HG03442 (cell line): ENCODE measurements at regions not wholly inside any gene's neighbourhood (a gene's known extent, or its start where the extent isn't known, plus 50 kb on each side); places are given as distances from the start of the nearest gene placed in this dataset.
A peak's percentile ranks its signal among the peaks of the same experiment; 100 is the strongest.

Source experiments
- ATAC-seq: cut with Tn5 transposase; IDR thresholded peaks from one replicate; pipeline ENCODE4 v1.9.1; 2021; ENCODE audit warnings: mild to moderate bottlenecking, moderate library complexity; ENCODE audit not compliant: unreplicated experiment

DNA sequence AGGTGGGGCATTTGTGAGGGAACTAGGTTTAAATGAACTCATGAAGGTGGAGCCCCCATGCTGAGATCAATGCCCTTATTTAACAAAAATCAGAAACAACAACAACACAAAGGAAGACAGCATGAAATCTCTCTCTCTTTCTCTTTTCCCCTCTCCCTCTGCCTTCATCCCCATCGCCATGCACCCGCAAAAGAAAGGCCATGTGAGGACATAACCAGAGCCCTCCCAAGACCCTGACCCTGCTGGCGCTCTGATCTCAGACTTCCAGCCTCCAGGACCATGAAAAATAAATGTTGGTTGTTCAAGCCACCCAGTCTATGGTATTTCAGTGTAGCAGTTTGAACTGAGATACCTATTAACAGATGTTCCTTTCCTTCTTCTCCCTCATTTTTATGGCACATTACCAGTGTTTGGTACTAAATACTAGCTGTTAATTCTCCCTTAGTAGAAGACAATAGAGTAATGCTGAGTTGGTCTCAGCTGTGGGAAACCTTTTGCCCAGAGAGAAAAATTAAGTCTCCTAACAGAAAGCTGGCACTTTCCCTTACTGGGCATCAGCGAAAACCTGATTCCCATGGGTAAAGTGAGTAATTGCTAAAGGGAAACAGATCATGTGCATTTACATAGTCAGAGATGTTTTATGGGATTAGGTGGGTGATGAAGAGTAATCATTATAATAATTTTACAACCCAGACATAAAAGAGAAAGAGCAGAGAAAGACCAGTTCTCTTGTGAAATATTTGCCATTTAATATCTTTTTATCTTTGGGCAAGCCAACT, 264.0 kb upstream of the PLEKHG7 start:
- ATAC-seq, result no peak

DNA sequence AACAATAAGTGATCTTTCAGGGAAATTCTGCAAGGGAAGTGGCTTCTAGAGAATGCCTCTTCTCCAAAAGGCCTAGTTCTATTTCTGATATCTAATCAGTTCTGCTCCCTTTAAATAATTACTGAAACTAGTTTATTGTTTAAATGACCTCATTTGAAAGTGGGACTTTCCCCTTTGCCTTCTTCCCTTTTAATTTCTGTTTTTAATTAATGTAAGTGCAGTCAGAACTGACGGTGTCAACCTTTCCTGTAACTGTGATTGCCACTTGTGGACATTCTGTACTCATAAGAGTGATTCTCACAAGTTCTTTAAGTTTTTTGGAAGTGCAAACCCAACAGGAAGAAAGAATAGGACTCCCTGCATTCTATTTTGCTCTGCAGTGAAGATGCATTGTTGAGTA, 265.3 kb upstream of the PLEKHG7 start:
- ATAC-seq, result no peak

DNA sequence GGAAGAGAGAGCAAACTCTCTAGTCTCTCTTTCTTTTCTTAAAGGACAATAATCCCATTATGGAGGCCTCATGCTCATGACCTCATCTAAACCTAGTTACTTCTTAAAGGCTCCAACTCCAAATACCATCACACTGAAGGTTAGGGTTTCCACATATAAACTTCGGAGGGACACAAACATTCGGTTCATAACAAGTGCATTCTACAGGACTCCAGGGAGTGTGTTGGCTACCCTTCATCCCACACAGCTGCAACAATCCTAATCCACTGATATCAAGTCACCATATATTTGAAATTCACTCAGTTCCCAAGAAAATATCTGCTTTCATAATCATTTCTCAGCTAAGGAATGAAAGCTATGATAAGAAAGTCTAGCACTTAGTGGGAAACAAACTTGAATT, 265.9 kb upstream of the PLEKHG7 start:
- no peak for ATAC-seq

DNA sequence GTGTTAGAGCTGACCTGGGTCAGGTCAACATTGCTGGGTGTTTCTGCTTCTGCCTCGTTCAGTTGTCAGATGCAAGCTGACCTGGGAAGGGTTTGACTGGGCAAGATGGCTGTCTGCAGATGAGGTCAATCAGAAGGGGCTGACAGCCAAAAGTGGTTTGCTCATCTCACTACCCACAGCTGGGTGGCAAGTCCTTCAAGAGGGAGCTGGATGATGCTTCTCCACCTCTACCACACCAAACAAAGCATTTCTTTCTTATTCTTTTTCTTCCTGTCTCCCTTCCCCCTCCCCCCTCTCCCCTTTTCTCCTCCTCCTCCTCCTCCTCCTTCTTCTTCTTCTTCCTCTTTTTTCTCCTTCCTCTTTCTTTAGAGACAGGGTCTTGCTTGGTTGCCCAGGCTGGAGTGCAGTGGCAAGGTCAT, 268.2 kb upstream of the PLEKHG7 start:
- ATAC-seq, result no peak

DNA sequence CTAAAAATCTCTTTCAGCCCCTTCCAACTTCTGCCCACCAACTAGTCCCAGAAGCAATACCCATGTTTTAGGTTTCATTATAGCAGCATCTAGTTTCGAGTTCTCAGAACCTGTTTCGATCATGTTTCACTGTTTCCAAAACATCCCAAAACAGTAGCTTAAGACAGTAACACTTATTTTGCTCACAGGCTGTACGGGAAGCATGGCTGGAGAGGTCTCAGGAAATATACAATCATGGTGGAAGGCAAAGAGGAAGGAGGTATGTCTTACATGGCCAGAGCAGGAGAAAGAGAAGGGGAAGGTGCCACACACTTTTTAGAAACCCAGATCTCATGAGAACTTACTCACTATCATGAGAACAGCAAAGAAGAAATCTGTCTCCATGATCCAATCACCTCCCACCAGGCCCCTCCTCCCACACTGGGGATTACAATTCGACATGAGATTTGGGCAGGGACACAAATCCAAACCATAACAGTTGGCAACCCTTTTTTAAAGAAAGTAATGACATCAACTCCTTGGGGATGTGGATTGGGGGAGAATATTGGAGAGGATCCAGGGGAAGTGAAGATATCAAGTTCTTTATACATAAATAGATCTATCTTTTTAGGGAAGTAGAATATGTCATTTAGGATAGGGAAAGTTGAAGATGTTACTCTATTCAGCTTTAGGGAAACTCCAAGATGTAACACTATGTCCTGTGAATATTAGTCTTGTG, 269.9 kb upstream of the PLEKHG7 start:
- peak; percentile 71 for ATAC-seq

DNA sequence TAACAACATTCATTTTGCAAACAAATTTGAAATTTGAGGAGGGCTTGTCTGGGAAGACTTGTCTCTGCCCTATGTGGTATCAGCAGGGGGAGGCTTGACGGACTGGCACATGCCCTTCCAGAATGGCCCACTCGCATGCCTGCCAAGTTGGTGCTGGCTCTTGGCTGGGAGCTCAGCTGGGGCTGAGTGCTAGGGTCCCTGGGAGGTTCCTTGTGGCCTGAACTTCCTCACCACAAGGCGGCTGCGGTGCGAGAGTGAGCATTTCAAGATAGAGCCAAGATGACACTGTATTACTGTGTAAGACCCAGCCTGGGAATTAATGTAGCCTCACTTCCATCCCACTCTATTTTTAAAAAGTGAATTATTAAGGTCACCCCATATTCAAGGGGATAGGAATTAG, 271.6 kb upstream of the PLEKHG7 start:
- peak; percentile 62 for ATAC-seq

DNA sequence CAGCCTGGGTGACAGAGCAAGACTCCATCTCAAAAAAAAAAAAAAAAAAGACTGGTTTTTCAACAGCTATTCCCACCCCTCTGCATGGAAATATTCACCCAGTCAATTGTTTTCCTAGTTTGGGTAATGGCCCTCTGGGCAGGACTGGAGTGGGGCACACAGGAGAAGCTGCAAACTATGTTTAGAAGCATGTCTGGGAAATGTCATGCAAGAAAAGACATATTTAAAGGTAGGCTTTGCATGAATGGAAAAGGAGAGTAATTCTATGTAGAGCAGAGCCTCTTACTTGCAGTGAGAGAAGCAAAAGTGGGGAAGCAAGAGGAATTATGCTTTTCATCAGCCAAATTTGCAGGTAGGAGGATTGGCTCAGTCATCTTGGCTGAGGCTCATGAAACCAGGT, 276.5 kb upstream of the PLEKHG7 start:
- no peak for ATAC-seq

DNA sequence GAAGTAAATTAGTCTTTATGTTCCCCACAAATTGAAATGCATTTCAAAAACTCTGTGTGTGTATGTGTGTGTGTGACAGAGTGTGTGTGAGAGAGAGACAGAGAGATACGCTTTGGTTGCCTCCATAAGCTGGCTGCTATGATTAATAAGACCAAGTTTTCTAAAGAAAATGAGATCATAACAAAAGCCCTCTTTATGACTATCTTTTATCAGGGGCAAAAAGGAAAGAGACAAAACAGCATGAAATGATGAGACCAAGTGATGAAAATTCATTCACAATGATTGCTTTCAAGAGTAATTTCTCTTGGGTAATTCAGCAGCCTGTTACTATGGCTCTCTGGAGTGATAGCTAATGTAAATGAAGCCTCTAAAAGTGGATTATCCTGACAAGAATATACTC, 277.6 kb upstream of the PLEKHG7 start:
- ATAC-seq, result no peak

DNA sequence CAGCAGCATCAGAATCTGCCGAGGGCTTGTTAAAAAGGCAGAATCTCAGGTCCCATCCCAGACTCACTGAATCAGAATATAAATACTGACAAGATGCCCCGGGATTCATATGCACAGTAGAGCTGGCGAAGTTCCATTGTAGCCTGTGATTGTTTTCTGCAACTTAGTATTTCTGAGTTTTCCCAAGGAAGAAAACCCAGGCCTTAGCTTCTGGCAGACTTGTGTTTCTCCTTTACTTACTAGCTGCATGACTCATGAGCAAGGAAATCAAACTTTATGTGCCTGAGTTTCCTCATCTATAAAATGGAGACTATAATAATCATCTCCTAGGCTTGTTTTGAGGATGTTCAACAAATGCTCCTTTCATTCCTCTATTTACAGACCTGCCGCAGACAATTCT, 278.5 kb upstream of the PLEKHG7 start:
- no peak for ATAC-seq

DNA sequence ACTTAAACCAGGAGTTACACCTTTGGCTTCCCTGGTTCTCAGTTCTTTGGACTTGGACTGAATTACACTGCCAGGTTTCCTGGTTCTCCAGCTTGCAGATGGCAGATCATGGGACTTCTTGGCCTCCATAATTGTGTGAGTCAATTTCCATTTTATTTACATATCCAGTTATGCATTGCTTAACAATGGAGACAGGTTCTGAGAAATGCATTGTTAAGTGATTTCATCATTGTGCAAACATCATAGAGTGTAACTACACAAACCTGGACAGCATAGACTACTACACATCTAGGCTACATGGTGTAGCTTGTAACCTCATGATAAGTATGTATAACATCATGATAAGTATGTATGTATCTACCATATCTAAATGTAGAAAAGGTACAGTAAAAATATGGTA, 276.1 kb upstream of the BTG1 start:
- no peak for ATAC-seq

DNA sequence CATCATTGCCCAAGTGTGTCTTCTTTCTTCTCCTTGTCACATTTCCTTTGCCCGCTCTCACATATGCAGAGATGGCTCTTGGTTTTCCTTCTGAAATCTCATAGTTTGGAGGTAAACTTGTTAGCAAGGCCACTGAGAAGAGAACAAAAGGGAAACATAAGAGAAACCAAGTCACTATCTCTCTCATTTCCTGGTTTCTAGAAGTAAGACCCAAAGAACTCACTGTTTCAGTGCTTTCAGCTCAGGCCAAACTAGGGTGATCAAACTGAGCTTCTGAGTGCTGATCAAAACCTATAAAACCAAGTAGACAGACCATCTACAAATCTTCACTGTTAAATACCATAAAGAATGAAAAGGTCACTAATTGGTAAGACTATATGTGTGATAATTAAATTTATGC, 275.4 kb upstream of the BTG1 start:
- ATAC-seq, result no peak

DNA sequence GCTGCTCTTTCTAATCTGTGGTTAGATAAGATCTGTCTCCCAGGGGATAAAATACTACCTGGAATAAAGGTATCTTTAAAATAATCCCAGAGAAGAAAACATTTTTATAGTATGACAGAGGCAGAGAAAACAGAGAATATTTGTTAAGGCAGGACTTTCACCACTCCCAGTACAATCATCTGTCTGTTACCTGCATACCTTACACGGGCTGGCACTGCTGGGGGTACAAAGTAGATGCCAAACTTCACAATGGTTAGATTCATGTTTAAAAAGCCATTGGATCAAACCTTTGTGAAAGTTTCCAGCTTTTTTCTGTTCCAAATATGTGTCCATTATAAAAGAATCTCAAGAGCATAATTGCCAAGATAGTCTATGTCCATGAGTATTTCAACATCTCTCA, 273.6 kb upstream of the BTG1 start:
- ATAC-seq, result no peak

DNA sequence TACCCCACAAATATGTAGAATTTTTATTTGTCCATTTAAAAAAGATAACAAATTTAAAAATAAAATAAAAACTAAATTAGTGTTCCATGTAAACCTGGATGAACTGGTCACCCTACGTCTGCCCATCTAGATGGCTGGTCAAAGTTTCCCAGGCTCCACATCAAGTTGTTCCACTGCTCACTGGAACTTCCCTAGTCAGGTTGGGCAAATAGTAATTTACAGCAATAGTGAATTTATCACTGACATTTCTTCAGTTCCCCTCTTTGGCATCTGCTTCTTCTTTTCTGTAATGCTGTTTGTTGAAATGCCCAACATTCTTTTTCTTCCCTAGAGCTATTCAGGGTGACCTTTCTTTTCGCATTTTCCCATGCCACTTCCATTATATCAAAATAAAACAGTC, 272.7 kb upstream of the BTG1 start:
- ATAC-seq, result no peak

DNA sequence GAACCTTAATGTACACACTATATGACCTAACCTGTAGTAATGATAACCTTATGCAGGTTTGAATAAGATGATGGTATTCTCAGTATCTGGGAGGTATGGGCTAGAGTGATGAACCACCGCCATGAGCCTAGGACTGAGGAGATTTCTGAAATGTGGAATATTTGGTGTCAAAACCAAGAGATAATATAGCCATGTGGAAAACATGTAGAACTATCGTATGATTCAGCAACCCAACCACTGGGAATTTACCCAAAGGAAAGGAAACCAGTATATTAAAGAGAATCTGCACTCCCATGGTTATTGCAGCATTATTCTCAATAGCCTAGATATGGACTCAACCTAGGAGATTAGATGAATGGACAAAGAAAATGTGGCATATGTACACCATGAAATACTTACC, 271.7 kb upstream of the BTG1 start:
- no peak for ATAC-seq

DNA sequence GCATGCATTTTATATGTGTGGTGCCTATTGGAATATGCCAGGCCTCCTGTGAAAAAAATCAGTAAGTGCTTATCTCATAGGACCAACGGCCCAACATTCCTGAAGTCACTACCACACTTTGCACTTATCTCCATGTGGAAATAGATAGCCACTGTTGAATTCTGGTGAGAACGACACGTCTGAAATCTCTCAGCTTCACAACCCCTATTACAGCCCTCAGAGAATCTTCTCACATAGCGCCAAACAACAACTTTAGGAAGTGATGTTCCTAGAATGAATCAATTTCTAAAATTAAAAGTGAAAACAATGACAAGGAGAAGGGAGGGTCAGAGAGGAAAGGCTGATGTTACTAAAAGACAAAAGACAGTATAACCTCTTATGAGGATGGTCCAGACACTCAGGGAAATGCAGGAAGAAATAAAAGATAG, 270.8 kb upstream of the BTG1 start:
- ATAC-seq, result no peak

DNA sequence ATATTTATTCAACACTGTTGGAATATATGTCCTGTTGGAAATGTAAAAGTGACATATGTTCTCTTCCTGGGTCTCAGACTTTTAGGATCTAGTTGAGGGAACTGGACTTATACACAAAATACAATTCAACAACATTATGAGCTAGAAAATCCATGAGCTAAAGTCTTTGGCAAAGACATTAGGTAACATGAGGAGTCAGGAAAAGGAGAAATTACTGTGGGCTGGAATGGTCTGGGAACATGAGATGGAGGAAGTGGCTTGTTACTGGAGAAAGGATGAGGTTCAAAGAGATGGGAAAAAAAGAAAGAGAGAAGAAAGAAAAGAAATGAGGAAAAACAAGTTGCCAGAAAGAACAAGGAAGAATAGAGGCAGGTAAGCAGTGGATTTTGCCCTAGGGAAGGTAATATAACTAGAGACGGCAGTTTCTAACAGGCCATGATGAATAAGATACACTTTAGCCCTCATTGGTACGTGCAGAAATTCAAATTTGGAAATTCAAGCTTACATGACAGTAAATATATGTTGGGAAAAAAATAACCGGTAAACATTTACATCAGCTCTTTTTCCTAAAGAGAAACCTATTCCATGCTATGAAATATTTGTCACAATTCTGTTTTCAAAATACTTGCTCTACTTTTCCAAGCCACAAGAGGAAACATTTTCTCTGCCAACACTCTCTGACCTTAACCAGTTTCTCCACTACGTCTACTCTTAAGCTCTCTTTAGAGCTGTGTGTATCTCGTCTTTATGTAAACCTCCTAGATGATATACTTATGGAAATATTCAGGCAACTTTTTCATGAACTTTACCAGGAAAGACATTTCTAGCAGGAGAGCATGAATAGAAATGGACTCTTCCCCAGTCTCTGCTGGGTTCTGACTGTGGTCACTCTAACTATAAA, 268.8 kb upstream of the BTG1 start:
- no peak for ATAC-seq

DNA sequence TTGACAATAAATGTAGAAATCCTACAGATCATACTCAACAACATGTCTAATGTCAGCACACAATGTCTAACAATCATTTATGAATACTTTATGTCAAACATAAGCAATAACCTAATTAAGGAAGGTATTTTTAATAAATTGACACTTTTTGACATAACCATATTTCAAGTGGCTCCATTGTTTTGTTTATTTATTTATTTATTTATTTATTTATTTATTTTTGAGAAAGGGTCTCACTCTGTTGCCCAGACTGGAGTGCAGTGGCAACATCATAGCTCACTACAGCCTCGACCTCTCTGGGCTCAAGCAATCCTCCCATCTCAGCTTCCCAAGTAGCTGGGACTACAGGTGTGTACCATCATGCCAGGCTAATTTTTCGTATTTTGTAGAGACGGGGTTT, 267.6 kb upstream of the BTG1 start:
- ATAC-seq, result no peak

DNA sequence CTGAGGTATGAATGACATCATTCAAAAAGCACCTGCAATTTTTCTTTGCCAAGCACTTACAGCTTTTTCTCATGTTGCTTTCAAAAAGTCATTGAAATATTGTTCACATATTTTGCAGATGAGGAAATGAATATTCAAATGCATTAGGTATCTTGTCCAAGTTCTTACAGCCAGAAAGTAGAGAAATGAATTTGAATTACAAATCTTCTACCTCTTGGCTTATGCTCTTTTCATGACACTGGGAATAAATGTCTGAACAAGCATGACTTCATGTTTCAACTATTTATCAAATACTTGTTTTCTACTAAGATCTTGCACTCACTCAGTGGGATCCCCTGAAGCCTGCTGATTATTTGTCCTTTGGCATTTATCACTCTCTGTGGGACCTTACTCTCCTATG, 267.2 kb upstream of the BTG1 start:
- ATAC-seq, result no peak

DNA sequence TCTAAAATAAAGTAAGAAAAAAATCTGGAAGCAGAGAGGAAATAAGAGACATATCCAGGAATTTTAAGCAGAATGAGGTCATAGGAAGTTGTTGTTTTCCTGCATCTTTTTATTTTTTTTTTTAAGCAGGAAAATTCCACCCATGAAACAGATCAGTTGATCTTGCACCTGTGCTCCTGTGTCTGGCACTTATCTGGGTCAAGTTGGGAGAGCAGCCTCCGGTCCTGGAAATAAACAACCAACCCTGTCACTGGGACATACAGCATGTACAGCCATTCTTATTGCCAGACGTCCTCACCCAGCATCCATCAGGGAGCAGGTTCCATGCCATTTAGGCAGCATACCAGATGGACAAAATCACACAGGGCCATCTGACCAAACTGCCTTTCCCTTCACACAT, 266.0 kb upstream of the BTG1 start:
- no peak for ATAC-seq

DNA sequence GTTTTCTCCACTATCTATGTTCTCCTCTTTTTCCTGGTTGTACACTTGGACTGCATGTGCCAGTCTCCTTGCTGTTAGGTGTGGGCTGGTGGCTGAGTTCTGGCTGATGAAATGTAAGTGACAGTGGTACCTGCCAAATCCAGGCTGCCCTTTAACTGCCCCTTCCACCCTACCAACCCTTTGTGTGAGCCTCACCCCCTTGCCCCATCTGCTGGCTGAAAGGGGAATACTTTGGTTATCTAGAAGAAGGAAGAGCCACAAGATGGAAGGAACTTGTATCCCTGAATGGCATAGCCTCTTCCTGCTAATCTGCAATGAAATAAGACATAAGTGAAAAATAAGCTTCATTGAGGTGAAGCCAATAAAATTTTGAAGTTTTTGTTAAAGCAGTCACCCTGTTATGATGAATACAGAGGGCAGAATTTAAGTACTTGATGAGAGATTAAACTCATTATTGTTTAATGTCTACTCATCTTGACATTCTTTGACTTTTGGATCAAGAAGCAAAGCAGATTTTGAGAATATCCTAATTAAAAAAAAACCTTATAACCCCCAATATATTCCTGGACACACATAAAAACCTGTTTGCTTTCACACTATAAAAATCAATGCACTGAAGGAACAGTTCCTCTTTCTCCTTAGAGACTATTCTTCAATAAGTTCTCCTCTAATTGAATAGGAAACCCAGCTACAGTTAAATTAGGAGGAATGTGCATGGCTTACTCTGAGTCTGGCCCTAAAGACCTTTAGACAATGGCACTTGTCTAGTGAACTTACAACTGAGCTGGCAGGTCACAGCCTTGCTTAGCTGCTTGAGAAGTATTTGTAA, 262.6 kb upstream of the BTG1 start:
- peak; percentile 35 for ATAC-seq
